Suppressor macrophage treated with lipopolysaccharide for 4 hours (primary cell): ENCODE measurements at regions not wholly inside any gene's neighbourhood (a gene's known extent, or its start where the extent isn't known, plus 50 kb on each side); places are given as distances from the start of the nearest gene placed in this dataset.
"Not testable (repeated sequence)": the region's sequence is repeated elsewhere in the genome, so short reads cannot be mapped to it uniquely, and the experiment has no call there.

Source experiments
- DNase-seq: peaks from one replicate; pipeline ENCODE4 v3.0.0-alpha.2; 2020

- DNase-seq, result no peak
Measured at GRCh38 chr3:64437131-64437530, 211.9 kb upstream of the PRICKLE2 start.

DNA sequence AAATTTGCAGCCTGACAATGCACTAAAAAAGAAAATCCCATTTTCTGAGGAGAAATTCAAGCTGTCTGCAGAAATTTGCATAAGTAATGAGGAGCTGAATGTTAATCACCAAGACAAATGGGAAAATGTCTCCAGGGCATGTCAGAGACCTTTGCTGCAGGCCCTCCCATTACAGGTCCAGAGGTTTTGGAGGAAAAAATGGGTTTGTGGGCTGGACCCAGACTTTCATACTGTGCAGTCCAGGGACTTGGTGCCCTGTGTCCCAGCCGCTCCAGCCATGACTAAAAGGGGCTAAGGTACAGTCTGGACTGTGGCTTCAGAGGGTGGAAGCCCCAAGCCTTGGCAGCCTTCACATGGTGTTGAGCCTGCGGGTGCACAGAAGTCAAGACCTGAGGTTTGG lies 209.8 kb upstream of the PRICKLE2 start:
- not testable (repeated sequence) for DNase-seq

- DNase-seq, result no peak
Measured at GRCh38 chr3:64432870-64433269, 207.6 kb upstream of the PRICKLE2 start.

DNA sequence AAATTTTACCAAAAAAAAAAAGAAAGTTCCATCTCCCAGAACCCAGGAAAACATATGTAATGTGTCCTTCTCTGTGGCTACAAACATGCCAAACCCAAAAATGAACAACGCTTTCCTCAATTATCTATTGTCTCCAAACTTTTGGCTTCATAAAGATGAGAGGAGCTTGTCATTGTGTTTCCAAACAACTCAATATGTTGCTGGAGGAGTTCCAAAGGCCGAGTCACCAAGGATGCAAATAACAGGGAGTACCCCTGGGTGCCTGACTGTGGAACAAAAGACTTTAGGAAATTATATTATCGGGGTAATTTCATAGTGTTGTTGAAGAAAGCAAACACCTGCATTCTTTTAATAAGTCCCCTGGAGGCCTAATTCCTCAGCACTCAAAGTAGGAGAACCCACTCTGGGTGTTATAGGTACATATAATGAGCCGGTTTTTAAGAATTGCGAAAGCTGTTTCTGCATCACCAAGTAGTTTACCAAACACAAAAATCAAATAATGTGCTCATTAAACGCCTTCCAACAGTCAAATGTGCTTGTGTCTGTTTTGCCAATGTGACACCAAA lies 206.3 kb upstream of the PRICKLE2 start:
- no peak for DNase-seq

DNA sequence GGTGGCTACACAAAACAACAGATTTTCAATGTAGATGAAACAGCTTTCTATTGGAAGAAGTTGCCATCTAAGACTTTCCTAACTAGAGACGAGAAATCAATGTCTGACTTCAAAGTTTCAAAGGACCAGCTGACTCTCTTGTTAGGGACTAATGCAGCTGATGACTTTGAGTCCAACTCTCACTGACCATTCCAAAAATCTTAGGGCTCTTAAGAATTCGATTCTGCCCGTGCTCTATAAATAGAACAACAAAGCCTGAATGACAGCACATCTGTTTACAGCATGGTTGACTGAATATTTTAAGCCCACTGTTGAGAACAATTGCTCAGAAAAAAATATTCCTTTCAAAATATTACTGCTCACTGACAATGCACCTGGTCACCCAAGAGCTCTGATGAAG lies 202.4 kb upstream of the PRICKLE2 start:
- no peak for DNase-seq

DNA sequence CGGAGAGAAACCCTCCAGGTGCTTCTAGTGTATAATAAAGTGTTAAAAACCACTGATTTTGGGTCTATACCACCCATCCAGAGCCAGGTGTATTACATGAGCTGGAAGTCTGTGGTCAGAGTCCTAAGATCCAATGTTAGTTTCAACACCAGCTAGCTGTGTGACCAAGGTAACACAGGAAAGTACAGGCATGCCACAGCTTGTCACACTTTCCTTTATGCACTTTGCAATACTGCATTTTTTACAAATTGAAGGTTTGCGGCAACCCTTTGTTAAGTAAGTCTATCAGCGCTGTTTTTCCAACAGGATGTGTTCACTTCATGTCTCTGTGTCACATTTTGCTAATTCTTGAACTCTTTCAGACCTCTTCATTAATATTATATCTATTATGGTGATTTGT lies 201.3 kb upstream of the PRICKLE2 start:
- no peak for DNase-seq

DNA sequence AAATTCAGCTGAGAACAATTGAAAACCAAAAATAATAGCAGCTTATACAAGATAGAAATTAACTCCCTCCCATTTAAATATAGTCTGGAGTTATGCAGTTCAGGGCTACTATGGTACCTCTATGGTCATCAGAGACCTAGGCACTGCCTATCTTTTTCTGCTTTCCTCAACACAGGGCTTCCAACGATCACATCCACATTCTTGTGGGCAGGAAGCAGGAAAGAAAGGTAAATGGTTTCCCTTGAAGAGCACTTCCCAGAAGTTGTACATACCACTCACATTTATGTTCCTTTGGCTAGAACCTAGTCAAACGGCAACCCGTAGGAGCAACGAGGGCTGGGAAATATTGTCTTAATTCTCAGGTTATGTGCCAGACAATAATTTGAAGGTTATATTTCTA lies 197.7 kb upstream of the PRICKLE2 start:
- no peak for DNase-seq

DNA sequence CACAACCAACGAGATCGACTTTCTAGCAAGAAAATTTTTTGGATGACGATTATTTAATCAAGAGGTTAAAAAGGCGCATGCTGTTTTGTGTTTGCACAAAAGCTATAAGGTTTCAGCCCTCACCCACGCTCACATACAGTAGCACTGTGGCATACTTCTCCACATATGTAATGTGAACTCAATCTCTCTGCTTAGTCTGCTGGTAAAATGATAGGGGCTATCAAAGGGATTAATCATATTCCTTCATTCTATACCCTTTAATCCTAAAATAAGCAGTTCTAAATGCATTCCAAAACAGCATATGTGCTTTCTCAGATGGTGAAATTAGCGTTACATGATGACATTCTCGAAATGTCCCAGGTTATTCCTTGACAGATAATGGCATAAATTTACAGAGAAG lies 196.9 kb upstream of the PRICKLE2 start:
- no peak for DNase-seq

DNA sequence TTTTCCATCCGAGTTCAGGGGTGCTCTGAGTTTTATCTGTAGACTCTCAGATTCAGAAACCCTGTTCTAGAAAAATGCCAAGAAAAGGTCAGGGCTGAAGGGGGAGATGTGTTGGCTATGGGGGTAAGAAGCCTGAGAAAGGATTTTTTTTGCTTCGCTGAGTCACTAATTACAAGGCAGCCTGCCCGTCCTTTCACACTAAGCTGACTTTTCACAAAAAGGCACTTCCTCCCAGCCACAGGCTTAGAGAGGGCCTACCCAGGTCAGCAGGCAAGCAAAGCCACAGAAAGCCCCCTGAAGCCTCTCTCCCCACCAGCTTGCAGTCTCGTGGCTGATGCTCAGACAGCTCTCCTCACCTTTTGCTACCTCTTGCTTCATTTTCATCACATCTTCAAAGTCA lies 192.6 kb upstream of the PRICKLE2 start:
- DNase-seq, result no peak

GRCh38 chr3:64414043-64414442 lies 188.8 kb upstream of the PRICKLE2 start:
- DNase-seq, result no peak

GRCh38 chr3:64411101-64411500 lies 185.8 kb upstream of the PRICKLE2 start:
- no peak for DNase-seq

GRCh38 chr3:64410226-64410625 lies 185.0 kb upstream of the PRICKLE2 start:
- DNase-seq, result no peak

GRCh38 chr3:64408770-64409169 lies 183.5 kb upstream of the PRICKLE2 start:
- DNase-seq, result no peak

DNA sequence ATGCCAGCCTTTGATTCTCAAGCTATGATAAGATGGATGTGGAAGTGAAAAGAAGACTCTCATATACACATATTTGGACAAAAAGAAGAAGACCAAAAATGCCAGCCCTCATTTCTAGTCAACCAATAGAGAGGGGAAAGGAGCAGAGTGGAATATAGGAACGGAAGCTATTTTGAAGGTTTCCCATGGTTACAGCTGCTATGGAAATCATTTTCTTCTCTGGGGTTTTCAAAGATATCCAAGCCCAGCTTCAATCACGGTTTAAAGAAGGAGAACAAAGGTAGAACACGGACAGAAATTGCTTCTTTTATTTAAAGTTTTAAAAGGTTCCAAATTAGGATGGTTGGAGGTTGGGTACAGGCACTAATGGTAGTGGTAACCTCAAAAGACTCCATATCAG lies 181.0 kb upstream of the PRICKLE2 start:
- DNase-seq, result no peak

DNA sequence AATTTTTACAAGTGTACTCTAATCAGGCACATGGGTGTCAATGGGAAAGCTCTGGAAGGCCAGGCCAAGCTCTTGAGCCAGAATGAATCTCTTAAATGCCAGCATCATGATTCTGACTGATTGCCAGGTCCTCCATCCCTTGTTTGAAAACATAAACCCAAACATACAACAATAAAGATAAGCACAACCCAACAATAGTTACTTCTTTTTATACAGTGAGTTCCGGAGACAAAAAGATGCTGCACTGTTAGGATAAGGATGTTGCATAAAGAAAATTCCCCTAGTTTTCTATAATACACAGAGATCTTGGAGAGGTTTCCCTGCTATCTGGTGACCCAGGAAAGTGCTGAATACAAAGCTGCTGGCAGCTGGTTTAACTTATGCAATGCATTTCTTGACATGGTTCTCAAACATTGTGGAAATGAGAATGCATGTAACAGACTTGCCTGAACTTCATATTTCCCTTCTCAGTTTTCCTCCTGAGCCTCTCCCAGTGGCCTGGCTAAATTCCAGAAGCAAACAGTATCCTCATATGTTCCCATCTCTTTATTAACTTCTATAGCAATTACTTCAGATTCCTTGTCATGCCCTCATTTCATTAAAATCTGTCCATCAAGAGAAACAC lies 180.1 kb upstream of the PRICKLE2 start:
- DNase-seq, result no peak

- no peak for DNase-seq
Measured at GRCh38 chr3:64400706-64401105, 175.4 kb upstream of the PRICKLE2 start.

DNA sequence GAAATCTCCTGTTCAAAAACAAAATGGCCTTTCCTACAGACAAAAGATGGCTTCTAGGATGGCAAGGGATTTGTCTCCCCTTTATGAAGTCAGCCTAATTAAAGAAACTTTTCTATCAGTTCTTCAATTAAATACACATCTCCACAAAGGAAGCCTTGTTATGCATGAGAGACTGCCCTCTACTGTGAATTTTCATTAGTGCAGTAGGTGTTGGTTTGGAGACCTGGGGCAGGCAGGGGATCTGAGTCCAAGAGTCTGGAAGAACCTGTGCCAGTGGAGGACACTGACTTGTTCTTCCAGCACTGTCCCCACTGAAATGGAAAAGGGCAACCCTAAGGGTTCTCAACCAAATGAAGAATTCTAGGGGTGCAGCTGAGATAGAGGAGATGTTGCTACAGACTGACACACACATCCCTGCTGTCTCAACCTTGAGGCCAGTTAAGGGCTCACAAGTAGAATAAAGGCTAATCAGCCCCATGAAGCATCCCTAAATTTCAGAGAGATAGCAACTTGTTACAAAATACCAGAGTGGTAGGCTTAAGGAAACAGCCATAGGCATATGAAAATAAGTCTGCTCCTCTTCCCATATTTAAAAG lies 174.0 kb upstream of the PRICKLE2 start:
- peak; percentile 21 for DNase-seq

DNA sequence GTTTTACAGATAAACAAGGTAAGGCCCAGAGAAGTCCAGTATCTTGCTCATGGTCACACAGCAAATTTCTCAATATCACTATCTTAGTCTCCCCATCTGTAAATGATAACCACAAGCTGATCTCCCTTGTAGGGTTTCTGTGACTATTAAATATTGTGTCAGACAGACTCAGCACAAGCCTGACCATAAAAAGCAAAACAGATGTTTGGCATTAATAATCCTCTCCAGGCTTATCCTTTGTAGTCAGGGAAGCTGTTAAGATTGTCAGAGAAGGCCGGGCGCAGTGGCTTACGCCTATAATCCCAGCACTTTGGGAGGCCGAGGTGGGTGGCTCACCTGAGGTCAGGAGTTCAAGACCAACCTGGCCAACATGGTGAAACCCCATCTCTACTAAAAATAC lies 173.2 kb upstream of the PRICKLE2 start:
- DNase-seq, result no peak

DNA sequence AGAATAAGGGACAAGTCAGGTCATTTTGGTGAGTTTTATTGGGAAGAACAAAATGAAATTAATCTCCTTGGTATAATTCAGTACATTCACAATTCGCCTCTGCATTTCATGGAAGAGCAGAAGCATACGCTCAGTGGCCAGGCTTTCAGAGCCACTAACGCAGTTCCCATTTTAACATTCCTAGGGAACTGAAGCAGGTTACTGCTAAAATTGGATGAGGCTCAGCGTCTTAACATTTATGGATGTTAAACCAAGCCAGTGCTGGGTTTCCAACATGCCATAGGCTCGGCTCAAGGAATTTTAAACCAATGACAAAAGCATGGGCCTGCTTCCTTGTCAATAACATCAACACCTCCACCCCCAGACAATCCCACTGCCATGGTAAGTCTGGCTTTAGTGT lies 172.7 kb upstream of the PRICKLE2 start:
- DNase-seq, result no peak

DNA sequence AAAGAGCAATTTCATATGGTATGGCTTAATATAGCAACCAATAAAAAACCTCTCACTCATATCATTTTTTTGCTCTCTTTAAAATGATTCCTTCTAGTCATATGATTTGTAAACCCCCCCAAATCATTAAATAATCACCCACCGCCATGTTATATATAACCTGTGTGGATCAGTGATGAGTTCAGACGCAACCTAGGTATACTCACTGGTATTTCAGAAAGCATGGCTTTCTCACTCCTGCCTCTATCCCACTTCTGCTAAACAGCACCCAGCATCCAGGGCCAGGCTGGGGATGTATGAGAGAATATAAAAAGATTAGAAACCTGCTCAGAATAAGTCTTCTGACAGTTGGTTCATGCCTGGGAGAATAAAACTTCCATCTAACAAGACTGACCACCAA lies 172.3 kb upstream of the PRICKLE2 start:
- DNase-seq, result no peak

DNA sequence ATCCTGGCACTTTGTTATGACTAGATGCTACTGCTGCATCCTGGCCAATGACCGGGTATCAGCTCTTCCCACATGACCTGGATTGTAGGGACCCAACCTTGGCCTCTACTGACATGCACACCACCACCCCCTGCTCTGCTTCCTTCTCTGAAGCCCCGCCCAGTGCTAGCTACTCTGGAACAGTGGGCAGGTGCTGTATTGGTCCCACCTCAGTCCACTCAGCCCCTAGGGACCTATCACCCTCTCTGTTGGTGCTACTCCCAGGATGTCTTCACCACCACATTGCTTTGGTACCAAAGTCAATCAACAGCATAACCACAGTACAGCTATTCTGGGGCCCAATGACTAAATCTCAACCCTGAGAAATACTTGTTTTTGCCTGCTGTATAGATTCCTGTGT lies 170.2 kb upstream of the PRICKLE2 start:
- DNase-seq, result no peak

DNA sequence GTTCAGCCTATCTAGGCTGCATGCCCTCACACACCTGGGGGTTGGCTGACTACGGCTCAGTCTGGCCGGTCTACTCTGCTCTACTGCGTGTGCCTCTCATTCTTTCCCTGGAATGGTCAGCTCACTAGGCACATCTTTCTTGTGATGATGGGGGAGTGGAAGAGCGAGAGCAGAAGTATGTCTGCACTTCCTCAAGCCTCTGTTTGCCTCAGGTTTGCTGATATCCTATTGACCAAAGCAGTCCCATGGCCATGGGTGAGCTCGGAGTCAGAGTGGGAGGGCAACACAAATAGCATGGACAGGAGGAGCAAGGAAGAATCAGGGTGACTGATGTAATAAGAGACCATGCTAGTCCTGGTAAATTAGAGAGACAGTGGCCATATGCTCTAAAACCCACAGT lies 167.9 kb upstream of the PRICKLE2 start:
- DNase-seq, result no peak

GRCh38 chr3:64392001-64392400 lies 166.7 kb upstream of the PRICKLE2 start:
- no peak for DNase-seq

- no peak for DNase-seq
Measured at GRCh38 chr3:64390893-64391292, 165.6 kb upstream of the PRICKLE2 start.

DNA sequence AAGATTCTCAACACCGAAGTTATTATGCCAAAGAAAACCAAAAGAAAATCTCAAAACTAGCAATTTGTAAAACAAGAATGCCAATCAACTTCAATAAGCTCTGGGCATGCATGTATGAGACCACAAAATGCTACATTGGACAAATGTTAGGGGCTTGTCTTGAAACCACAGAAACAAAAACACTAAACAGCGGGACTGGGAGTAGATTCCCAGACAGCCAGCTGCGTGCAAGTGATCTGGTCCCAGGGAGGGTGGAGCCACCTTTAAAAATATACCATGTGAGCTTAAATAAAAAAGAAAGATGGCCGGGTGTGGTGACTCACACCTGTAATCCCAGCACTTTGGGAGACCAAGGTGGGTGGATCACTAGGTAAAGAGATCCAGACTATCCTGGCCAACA lies 163.6 kb upstream of the PRICKLE2 start:
- DNase-seq, result no peak
